ENCODE measurements at regions not wholly inside any gene's neighbourhood (a gene's known extent, or its start where the extent isn't known, plus 50 kb on each side); places are given as distances from the start of the nearest gene placed in this dataset.

GRCh38 chrX:110966839-110967238 is 129.2 kb upstream of the PAK3 start:
- no peak for DNase-seq
- WGBS, 3 donors, result 77 to 89% (median 79%) methylated on average over 1 of the region's 1 CpG
- Histone ChIP-seq H3K27me3 (no peaks in the 10 kb centered on the region), H3K4me3 (no peak overlapping the region), H3K4me1 (ENCODE audit: insufficient read depth) (no peaks in the 10 kb centered on the region), H3K9me3 (no peaks in the 10 kb centered on the region), H3K36me3 (no peaks in the 10 kb centered on the region), H3K27ac (no peak overlapping the region)
- intact Hi-C loops (cut with DNase I), result no loop called here
- no peak for TF ChIP-seq EP300 (IDR thresholded peaks at IDR 0.05)
- TF ChIP-seq CTCF (IDR thresholded peaks at IDR 0.05), result no peak
- no peak for TF ChIP-seq POLR2A (IDR thresholded peaks at IDR 0.05)

GRCh38 chrX:110966091-110966454 is 129.9 kb upstream of the PAK3 start:
- intact Hi-C loops (cut with DNase I), result no loop called here
- TF ChIP-seq CTCF (IDR thresholded peaks at IDR 0.05) (no peak), EP300 (IDR thresholded peaks at IDR 0.05) (no peak)
- WGBS, 3 donors, result 62 to 75% (median 63%) methylated on average over 1 of the region's 1 CpG

GRCh38 chrX:110965409-110966090 is 130.4 kb upstream of the PAK3 start:
- intact Hi-C loops (cut with DNase I), result no loop called here
- DNase-seq, result no peak
- H3K4me1 ChIP-seq (ENCODE audit: insufficient read depth), result no peaks in the 10 kb centered on the region

More at GRCh38 chrX:110966091-110966454, 129.9 kb upstream of the PAK3 start:
- Histone ChIP-seq H3K4me3 (no peak overlapping the region), H3K36me3 (no peaks in the 10 kb centered on the region), H3K9me3 (no peaks in the 10 kb centered on the region), H3K27ac (no peak overlapping the region), H3K4me1 (ENCODE audit: insufficient read depth) (no peaks in the 10 kb centered on the region), H3K27me3 (no peaks in the 10 kb centered on the region)
- no peak for DNase-seq

GRCh38 chrX:110964786-110965185 is 131.2 kb upstream of the PAK3 start:
- TF ChIP-seq POLR2A (IDR thresholded peaks at IDR 0.05) (no peak), EP300 (IDR thresholded peaks at IDR 0.05) (no peak), CTCF (IDR thresholded peaks at IDR 0.05) (no peak)
- Histone ChIP-seq H3K9me3 (no peaks in the 10 kb centered on the region), H3K27ac (no peak overlapping the region), H3K27me3 (no peaks in the 10 kb centered on the region), H3K4me1 (ENCODE audit: insufficient read depth) (no peaks in the 10 kb centered on the region), H3K4me3 (no peak overlapping the region), H3K36me3 (no peaks in the 10 kb centered on the region)
- WGBS, 3 donors, result 59 to 80% (median 73%) methylated on average over 4 of the region's 4 CpGs
- intact Hi-C loops (cut with DNase I), result no loop called here
- no peak for DNase-seq

More at GRCh38 chrX:110965409-110966090, 130.4 kb upstream of the PAK3 start:
- H3K27ac ChIP-seq, result no peak overlapping the region
- no peaks in the 10 kb centered on the region for H3K36me3 ChIP-seq
- H3K4me3 ChIP-seq, result no peak overlapping the region
- WGBS, 3 donors, result 68 to 80% (median 71%) methylated on average over 4 of the region's 4 CpGs
- no peaks in the 10 kb centered on the region for H3K9me3 ChIP-seq
- no peak for TF ChIP-seq POLR2A (IDR thresholded peaks at IDR 0.05)
- TF ChIP-seq CTCF (IDR thresholded peaks at IDR 0.05), result no peak
- TF ChIP-seq EP300 (IDR thresholded peaks at IDR 0.05), result no peak
- no peaks in the 10 kb centered on the region for H3K27me3 ChIP-seq

Measured in ovary (tissue), 7 donors.